Coronary artery (tissue), 2 donors: ENCODE measurements at regions not wholly inside any gene's neighbourhood (a gene's known extent, or its start where the extent isn't known, plus 50 kb on each side); places are given as distances from the start of the nearest gene placed in this dataset.

Source experiments
- DNase-seq: peaks from one replicate; pipeline ENCODE4 v3.0.0-alpha.2; 2017; ENCODE audit warnings: low spot score
- H3K27ac ChIP-seq, 2 donors: fragments of 200-600 bp; sonication (generic); one replicate each; pipeline ENCODE4 v1.5.1; 2016 to 2019
- H3K4me3 ChIP-seq: fragments of 200-600 bp; sonication (generic); 2 replicates; pipeline ENCODE4 v1.5.1; 2016; ENCODE audit warnings: mild to moderate bottlenecking, moderate library complexity
- CTCF ChIP-seq: fragments of 200-600 bp; sonication (generic); IDR thresholded peaks from one replicate; pipeline ENCODE4 v1.5.1; 2019; ENCODE audit warnings: antibody characterized with exemption

DNA sequence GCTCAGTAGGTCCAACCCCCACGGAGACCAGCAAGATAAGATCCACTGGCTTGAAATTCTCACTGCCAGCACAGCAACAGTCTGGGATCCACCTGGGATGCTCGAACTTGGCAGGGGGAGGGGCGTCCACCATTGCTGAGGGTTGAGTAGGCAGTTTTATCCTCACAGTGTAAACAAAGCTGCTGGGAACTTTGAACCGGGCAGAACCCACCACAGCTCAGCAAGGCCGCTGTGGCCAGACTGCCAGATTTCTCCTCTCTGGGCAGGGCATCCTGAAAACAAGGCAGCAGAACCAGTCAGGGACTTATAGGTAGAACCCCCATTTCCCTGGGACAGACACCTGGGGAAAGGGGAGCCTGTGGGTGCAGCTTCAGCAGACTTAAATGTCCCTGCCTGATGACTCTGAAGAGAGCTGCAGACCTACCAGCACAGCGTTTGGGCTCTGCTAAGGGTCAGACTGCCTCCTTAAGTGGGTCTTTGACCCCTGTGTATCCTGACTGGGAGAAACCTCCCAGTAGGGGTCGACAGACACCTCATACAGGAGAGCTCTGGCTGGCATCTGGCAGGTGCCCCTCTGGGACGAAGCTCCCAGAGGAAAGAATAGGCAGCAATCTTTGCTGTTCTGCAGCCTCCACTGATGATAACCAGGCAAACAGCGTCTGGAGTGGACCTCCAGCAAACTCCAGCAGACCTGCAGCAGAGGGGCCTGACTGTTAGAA is 782.4 kb upstream of the EYS start:
- no peak for TF ChIP-seq CTCF
- Histone ChIP-seq H3K27ac (no peak overlapping the region), H3K4me3 (no peak overlapping the region)
- no peak for DNase-seq

DNA sequence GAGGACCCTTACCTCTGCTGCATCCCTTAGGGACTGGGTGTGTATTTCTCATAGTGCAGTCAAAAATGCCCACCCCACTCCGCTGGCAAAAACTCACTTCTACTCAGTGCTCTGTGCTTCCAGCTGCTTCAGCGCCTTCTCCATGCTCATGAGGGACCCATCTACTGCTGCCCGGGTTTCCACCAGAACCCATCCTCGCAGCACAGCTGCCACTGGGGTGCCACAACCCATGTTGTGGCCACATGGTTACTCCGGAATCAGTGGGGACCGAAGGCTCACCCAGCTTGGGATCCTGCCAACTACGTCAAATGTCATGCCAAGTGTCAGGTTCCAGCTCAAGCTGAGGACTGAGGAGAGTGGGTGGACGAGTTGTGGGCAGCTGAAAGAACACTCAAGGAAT is 774.2 kb upstream of the EYS start:
- DNase-seq: no peak
- Histone ChIP-seq H3K4me3 (no peak overlapping the region), H3K27ac (no peak overlapping the region)
- no peak for TF ChIP-seq CTCF

- Histone ChIP-seq H3K27ac (no peak overlapping the region), H3K4me3 (no peak overlapping the region)
- TF ChIP-seq CTCF: no peak
- DNase-seq: no peak
These were observed 771.7 kb upstream of the EYS start for GRCh38 chr6:66478705-66479104.

DNA sequence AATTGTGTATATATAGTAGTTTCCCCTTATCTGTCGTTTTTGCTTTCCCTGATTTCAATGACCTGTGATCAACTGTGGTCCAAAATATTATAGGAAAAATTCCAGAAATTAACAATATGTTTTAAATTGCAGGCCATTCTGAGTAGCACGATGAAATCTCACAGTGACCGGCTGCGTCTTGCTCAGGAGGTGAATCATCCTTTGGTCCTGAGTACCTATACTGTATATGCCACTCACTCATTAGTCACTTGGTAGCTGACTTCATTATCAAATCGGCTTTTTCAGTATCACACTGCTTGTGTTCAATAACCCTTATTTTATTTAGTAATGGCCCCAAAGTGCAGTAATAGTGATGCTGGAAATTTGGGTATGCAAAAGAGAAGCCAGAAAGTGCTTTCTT is 728.3 kb upstream of the EYS start:
- DNase-seq: no peak
- TF ChIP-seq CTCF: no peak
- no peak overlapping the region for H3K27ac ChIP-seq
- no peak overlapping the region for H3K4me3 ChIP-seq

DNA sequence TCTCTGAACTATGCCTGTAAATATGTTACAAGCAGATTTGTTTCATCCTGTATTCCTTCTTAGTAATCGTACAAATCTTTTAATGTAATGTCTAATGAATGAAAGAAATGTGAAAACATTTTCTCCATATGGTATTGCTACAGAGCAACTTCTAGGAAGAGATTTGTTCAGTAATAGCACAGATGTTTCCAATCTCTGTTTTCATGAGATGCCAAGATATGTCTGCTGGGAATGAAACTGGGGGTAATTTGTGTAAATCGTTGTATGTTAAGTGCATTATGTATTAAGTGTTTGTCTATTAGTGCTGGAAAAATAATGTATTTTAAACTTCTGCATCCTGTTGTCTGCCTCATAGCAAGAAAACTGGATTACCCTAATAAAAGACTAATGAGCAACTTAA is 722.2 kb upstream of the EYS start:
- TF ChIP-seq CTCF: no peak
- Histone ChIP-seq H3K4me3 (no peak overlapping the region), H3K27ac (no peak overlapping the region)
- no peak for DNase-seq

- Histone ChIP-seq H3K27ac (no peak overlapping the region), H3K4me3 (no peak overlapping the region)
- DNase-seq: no peak
- TF ChIP-seq CTCF: no peak
These were observed 716.0 kb upstream of the EYS start for GRCh38 chr6:66423047-66423446.

DNA sequence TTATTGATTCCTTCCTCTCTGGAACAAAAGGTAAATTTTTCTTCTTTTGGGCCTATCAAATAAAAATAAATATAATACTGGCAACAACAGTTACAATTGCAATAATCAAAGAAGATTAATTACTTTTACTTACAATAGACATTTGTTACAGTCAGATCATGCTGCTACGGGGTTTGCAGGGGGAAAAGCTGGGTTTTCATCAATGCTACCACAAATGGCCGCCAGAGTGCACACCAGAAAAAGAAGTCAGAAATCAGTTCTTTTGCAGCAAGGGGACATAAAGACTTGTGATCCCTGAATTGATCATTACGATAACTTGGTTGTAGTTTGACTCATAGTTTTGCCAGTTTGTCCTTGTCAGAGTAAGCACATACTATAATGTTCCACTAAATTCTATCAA is 714.5 kb upstream of the EYS start:
- H3K4me3 ChIP-seq: no peak overlapping the region
- no peak for DNase-seq
- H3K27ac ChIP-seq: no peak overlapping the region
- no peak for TF ChIP-seq CTCF
